ENCODE measurements at regions not wholly inside any gene's neighbourhood (a gene's known extent, or its start where the extent isn't known, plus 50 kb on each side); places are given as distances from the start of the nearest gene placed in this dataset.

GRCh38 chr16:50469121-50469743, 79.0 kb upstream of the NKD1 start:
- DNase-seq: peak; percentile 61

GRCh38 chr16:50468749-50469078, 79.5 kb upstream of the NKD1 start:
- DNase-seq: no peak

GRCh38 chr16:50467943-50468748, 80.0 kb upstream of the NKD1 start:
- DNase-seq: peak; percentile 91

GRCh38 chr16:50467559-50467942, 80.6 kb upstream of the NKD1 start:
- DNase-seq: no peak

- no peak for DNase-seq
Measured at GRCh38 chr16:50466170-50466569, 82.0 kb upstream of the NKD1 start.

- DNase-seq: no peak
Measured at GRCh38 chr16:50464325-50465290, 83.6 kb upstream of the NKD1 start.

- DNase-seq: no peak
Measured at GRCh38 chr16:50463581-50464324, 84.4 kb upstream of the NKD1 start.

GRCh38 chr16:50462793-50463507, 85.2 kb upstream of the NKD1 start:
- DNase-seq: no peak

- no peak for DNase-seq
Measured at GRCh38 chr16:50461400-50461760, 86.8 kb upstream of the NKD1 start.

- no peak for DNase-seq
Measured at GRCh38 chr16:50460538-50461399, 87.4 kb upstream of the NKD1 start.

GRCh38 chr16:50459496-50460080, 88.6 kb upstream of the NKD1 start:
- no peak for DNase-seq

- DNase-seq: peak; percentile 95
Measured at GRCh38 chr16:50458667-50459495, 89.3 kb upstream of the NKD1 start.

GRCh38 chr16:50457979-50458491, 89.2 kb upstream of the BRD7 start:
- no peak for DNase-seq

- DNase-seq: no peak
Measured at GRCh38 chr16:50457423-50457822, 88.6 kb upstream of the BRD7 start.

- no peak for DNase-seq
Measured at GRCh38 chr16:50455288-50455845, 86.6 kb upstream of the BRD7 start.

- no peak for DNase-seq
Measured at GRCh38 chr16:50453446-50453845, 84.7 kb upstream of the BRD7 start.

GRCh38 chr16:50451951-50452508, 83.2 kb upstream of the BRD7 start:
- no peak for DNase-seq

- DNase-seq: no peak
Measured at GRCh38 chr16:50450957-50451356, 82.2 kb upstream of the BRD7 start.

GRCh38 chr16:50449800-50450199, 81.0 kb upstream of the BRD7 start:
- no peak for DNase-seq

All from NCI-H510A treated with DMSO at 0.1 percent for 48 hours (cell line).